Neuronal stem cell (in vitro differentiated cells): ENCODE measurements at regions not wholly inside any gene's neighbourhood (a gene's known extent, or its start where the extent isn't known, plus 50 kb on each side); places are given as distances from the start of the nearest gene placed in this dataset.
"Not testable (repeated sequence)": the region's sequence is repeated elsewhere in the genome, so short reads cannot be mapped to it uniquely, and the experiment has no call there.

Source experiments
- DNase-seq: peaks from one replicate; pipeline ENCODE4 v3.0.0-alpha.2; 2013; ENCODE audit warnings: low spot score
- H2AFZ ChIP-seq: one replicate; pipeline ENCODE4 v1.6.1; 2013; ENCODE audit warnings: mild to moderate bottlenecking, low read length, inconsistent platforms
- H2AK5ac ChIP-seq: 2 replicates; pipeline ENCODE4 v1.6.1; 2013; ENCODE audit warnings: low read depth, mild to moderate bottlenecking, inconsistent platforms, low read length, moderate library complexity, mixed read lengths
- H2BK120ac ChIP-seq: 2 replicates; pipeline ENCODE4 v1.6.1; 2013; ENCODE audit warnings: low read depth, mild to moderate bottlenecking, inconsistent platforms, low read length, moderate library complexity, mixed read lengths
- H2BK12ac ChIP-seq: one replicate; pipeline ENCODE4 v1.6.1; 2013; ENCODE audit warnings: low read length, inconsistent platforms
- H2BK15ac ChIP-seq: 2 replicates; pipeline ENCODE4 v1.6.1; 2013; ENCODE audit warnings: mild to moderate bottlenecking, low read length, inconsistent platforms, mixed read lengths
- H2BK5ac ChIP-seq: one replicate; pipeline ENCODE4 v1.6.1; 2013; ENCODE audit warnings: inconsistent platforms, mild to moderate bottlenecking, low read length, moderate library complexity
- H3K14ac ChIP-seq: one replicate; pipeline ENCODE4 v1.6.1; 2013; ENCODE audit warnings: low read length, inconsistent platforms
- H3K18ac ChIP-seq: 2 replicates; pipeline ENCODE4 v1.6.1; 2013; ENCODE audit warnings: low read length, inconsistent platforms
- H3K23ac ChIP-seq: 2 replicates; pipeline ENCODE4 v1.6.1; 2013; ENCODE audit warnings: low read depth, mild to moderate bottlenecking, mixed read lengths, low read length, inconsistent platforms; ENCODE audit not compliant: poor library complexity
- H3K27ac ChIP-seq: replicated peaks from 3 replicates; pipeline ENCODE4 v1.5.1; 2013; ENCODE audit warnings: low read length, inconsistent platforms
- H3K27me3 ChIP-seq, 3 experiments: 2 replicates each; pipeline ENCODE4 v1.6.1; 2013; ENCODE audit warnings: low read length in 3 of 3, mild to moderate bottlenecking in 2 of 3, inconsistent platforms in 1 of 3, low read depth in 1 of 3, mixed read lengths in 1 of 3, moderate library complexity in 1 of 3; ENCODE audit not compliant: control insufficient read depth in 3 of 3, insufficient read depth in 3 of 3
- H3K36me3 ChIP-seq, 2 donors: replicated peaks in 1 of 2; 2 replicates each; pipeline ENCODE4 v1.6.1; 2013; ENCODE audit warnings: low read length in 2 of 2; ENCODE audit not compliant: control insufficient read depth in 2 of 2, insufficient read depth in 2 of 2
- H3K4ac ChIP-seq: 2 replicates; pipeline ENCODE4 v1.6.1; 2013; ENCODE audit warnings: inconsistent platforms, mild to moderate bottlenecking, low read length, moderate library complexity
- H3K4me1 ChIP-seq, 2 donors: 1 replicate in 1 of 2; 2 replicates in 1 of 2; pipeline ENCODE4 v1.6.1; 2013; ENCODE audit warnings: low read length in 2 of 2, low read depth in 1 of 2; ENCODE audit not compliant: control insufficient read depth in 2 of 2, insufficient read depth in 1 of 2
- H3K4me2 ChIP-seq: one replicate; pipeline ENCODE4 v1.6.1; 2013; ENCODE audit warnings: mild to moderate bottlenecking, low read length, inconsistent platforms; ENCODE audit not compliant: insufficient read depth, poor library complexity, severe bottlenecking
- H3K4me3 ChIP-seq, 2 donors: 2 replicates each; pipeline ENCODE4 v1.5.1; 2013; ENCODE audit warnings: low read length in 2 of 2, mild to moderate bottlenecking in 2 of 2, inconsistent platforms in 1 of 2, moderate library complexity in 1 of 2
- H3K79me1 ChIP-seq: one replicate; pipeline ENCODE4 v1.6.1; 2013; ENCODE audit warnings: low read depth, mild to moderate bottlenecking, inconsistent platforms, low read length, moderate library complexity
- H3K9ac ChIP-seq: one replicate; pipeline ENCODE4 v1.6.1; 2013; ENCODE audit warnings: mild to moderate bottlenecking, low read depth, low read length, inconsistent platforms; ENCODE audit not compliant: poor library complexity
- H3K9me3 ChIP-seq, 2 donors: replicated peaks in 1 of 2; 2 replicates each; pipeline versions ENCODE3 to v1.6.1; 2013; ENCODE audit warnings: low read length in 2 of 2, mild to moderate bottlenecking in 2 of 2, inconsistent platforms in 1 of 2, low read depth in 1 of 2, mixed read lengths in 1 of 2, moderate library complexity in 1 of 2; ENCODE audit not compliant: control insufficient read depth in 2 of 2, insufficient read depth in 1 of 2
- H4K8ac ChIP-seq: one replicate; pipeline ENCODE4 v1.6.1; 2013; ENCODE audit warnings: low read depth, mild to moderate bottlenecking, inconsistent platforms, low read length, moderate library complexity
- H4K91ac ChIP-seq: one replicate; pipeline ENCODE4 v1.6.1; 2013; ENCODE audit warnings: low read length, low read depth, mild to moderate bottlenecking, inconsistent platforms; ENCODE audit not compliant: poor library complexity
- WGBS, 2 donors: extraction: QIAGEN DNeasy Blood & Tissue Kit; methylation state at CpG; one replicate each; pipeline ENCODE4 v1.1.7; 2013; ENCODE audit warnings: missing lambda C conversion rate in 2 of 2, mixed read lengths in 1 of 2; ENCODE audit not compliant: insufficient read length in 2 of 2, insufficient replicate concordance in 1 of 2; ENCODE audit errors: extremely low coverage in 2 of 2; 5-methylcytosine and 5-hydroxymethylcytosine counted together

- no peak overlapping the region for H4K91ac ChIP-seq
- H3K27me3 ChIP-seq = no peaks in the 10 kb centered on the region
- no peak overlapping the region for H4K8ac ChIP-seq
- H3K23ac ChIP-seq = no peak overlapping the region
- no peak for DNase-seq
- H3K36me3 ChIP-seq = no peaks in the 10 kb centered on the region
- no peak overlapping the region for H2BK12ac ChIP-seq
- H3K14ac ChIP-seq = no peak overlapping the region
- H3K9me3 ChIP-seq = no peaks in the 10 kb centered on the region
- H2AFZ ChIP-seq = no peak overlapping the region
- no CpG with 5 or more reads among the region's 2 CpGs for WGBS, 2 donors
- no peak overlapping the region for H3K18ac ChIP-seq
- H2AK5ac ChIP-seq = no peak overlapping the region
- H2BK15ac ChIP-seq = no peak overlapping the region
- no peak overlapping the region for H3K27ac ChIP-seq
- H3K79me1 ChIP-seq = no peaks in the 10 kb centered on the region
- no peak overlapping the region for H2BK120ac ChIP-seq
- no peak overlapping the region for H3K9ac ChIP-seq
- peaks cover 0 to 2% of the 10 kb centered on the region in 2 donors for H3K4me1 ChIP-seq
- H3K4ac ChIP-seq = no peak overlapping the region
- H3K4me2 ChIP-seq = no peak overlapping the region
- no peak overlapping the region for H2BK5ac ChIP-seq
- H3K4me3 ChIP-seq = no peak overlapping the region
Measured at GRCh38 chr1:164165466-164165865, 393.5 kb upstream of the PBX1 start.

GRCh38 chr1:164166454-164166853 is 392.5 kb upstream of the PBX1 start:
- H3K4ac ChIP-seq, H3K14ac ChIP-seq, H4K8ac ChIP-seq, H2BK120ac ChIP-seq, H3K4me3 ChIP-seq, H3K9ac ChIP-seq, H3K4me2 ChIP-seq, H3K27ac ChIP-seq, DNase-seq, H3K9me3 ChIP-seq, H2BK5ac ChIP-seq, H3K79me1 ChIP-seq, H2AFZ ChIP-seq, H3K23ac ChIP-seq, H2AK5ac ChIP-seq, H3K18ac ChIP-seq, H2BK15ac ChIP-seq, H4K91ac ChIP-seq, H3K27me3 ChIP-seq, H3K4me1 ChIP-seq, H2BK12ac ChIP-seq, H3K36me3 ChIP-seq: not testable (repeated sequence)
- WGBS, 2 donors = no CpG with 5 or more reads among the region's 6 CpGs

GRCh38 chr1:164177118-164177517 is 381.9 kb upstream of the PBX1 start:
- Histone ChIP-seq H3K4me1 (no peaks in the 10 kb centered on the region), H2AFZ (no peak overlapping the region), H3K23ac (no peak overlapping the region), H2BK5ac (no peak overlapping the region), H3K4me2 (no peak overlapping the region), H3K9ac (no peak overlapping the region), H4K8ac (no peak overlapping the region), H3K27ac (no peak overlapping the region), H3K18ac (no peak overlapping the region), H3K27me3 (no peaks in the 10 kb centered on the region), H3K36me3 (no peaks in the 10 kb centered on the region), H3K4me3 (no peak overlapping the region), H3K4ac (no peak overlapping the region), H3K14ac (no peak overlapping the region), H2BK15ac (no peak overlapping the region), H2AK5ac (no peak overlapping the region), H2BK12ac (no peak overlapping the region), H2BK120ac (no peak overlapping the region), H3K79me1 (no peaks in the 10 kb centered on the region), H4K91ac (no peak overlapping the region), H3K9me3 (no peaks in the 10 kb centered on the region)
- no CpG with 5 or more reads among the region's 2 CpGs for WGBS, 2 donors
- no peak for DNase-seq

GRCh38 chr1:164180824-164181223 is 378.2 kb upstream of the PBX1 start:
- H3K14ac ChIP-seq = no peak overlapping the region
- H3K36me3 ChIP-seq = no peaks in the 10 kb centered on the region
- H3K27ac ChIP-seq = no peak overlapping the region
- H2AFZ ChIP-seq = no peak overlapping the region
- no peak overlapping the region for H3K9ac ChIP-seq
- no peak overlapping the region for H4K91ac ChIP-seq
- H2BK12ac ChIP-seq = no peak overlapping the region
- no peaks in the 10 kb centered on the region for H3K4me1 ChIP-seq
- no peak overlapping the region for H3K4me2 ChIP-seq
- H3K4me3 ChIP-seq = no peak overlapping the region
- H2BK15ac ChIP-seq = no peak overlapping the region
- no peaks in the 10 kb centered on the region for H3K9me3 ChIP-seq
- H3K4ac ChIP-seq = no peak overlapping the region
- no peak overlapping the region for H3K23ac ChIP-seq
- H3K27me3 ChIP-seq = no peaks in the 10 kb centered on the region
- no peak overlapping the region for H4K8ac ChIP-seq
- H2BK5ac ChIP-seq = no peak overlapping the region
- no peaks in the 10 kb centered on the region for H3K79me1 ChIP-seq
- DNase-seq = no peak
- no peak overlapping the region for H2AK5ac ChIP-seq
- no peak overlapping the region for H2BK120ac ChIP-seq
- H3K18ac ChIP-seq = no peak overlapping the region
